Activated CD4-positive, alpha-beta T cell treated with anti-CD3 and anti-CD28 coated beads, Interleukin-10, Interleukin-2, amounts not matched to agents 100 ng/mL and 50 ng/mL, durations not matched to agents 16 hours and 8 hours (primary cell): ENCODE measurements at regions not wholly inside any gene's neighbourhood (a gene's known extent, or its start where the extent isn't known, plus 50 kb on each side); places are given as distances from the start of the nearest gene placed in this dataset.
"Not testable (repeated sequence)": the region's sequence is repeated elsewhere in the genome, so short reads cannot be mapped to it uniquely, and the experiment has no call there.

ENCODE experiments used
- DNase-seq: peaks from one replicate; pipeline ENCODE4 v3.0.0-alpha.2; 2020

GRCh38 chr7:131932271-131932670, 375.8 kb upstream of the PODXL start:
- DNase-seq, result no peak

GRCh38 chr7:131931370-131931769, 374.9 kb upstream of the PODXL start:
- no peak for DNase-seq

GRCh38 chr7:131929632-131930031, 373.2 kb upstream of the PODXL start:
- DNase-seq, result no peak

GRCh38 chr7:131927770-131928423, 371.5 kb upstream of the PODXL start:
- DNase-seq, result no peak

GRCh38 chr7:131925636-131926035, 369.2 kb upstream of the PODXL start:
- no peak for DNase-seq

GRCh38 chr7:131924857-131925256, 368.4 kb upstream of the PODXL start:
- no peak for DNase-seq

- not testable (repeated sequence) for DNase-seq
Observed at GRCh38 chr7:131922948-131923347, 366.5 kb upstream of the PODXL start.

GRCh38 chr7:131921016-131921415, 364.6 kb upstream of the PODXL start:
- DNase-seq, result no peak

- DNase-seq, result no peak
Observed at GRCh38 chr7:131919920-131920709, 363.7 kb upstream of the PODXL start.

GRCh38 chr7:131911112-131911511, 354.7 kb upstream of the PODXL start:
- no peak for DNase-seq

GRCh38 chr7:131909151-131909768, 352.8 kb upstream of the PODXL start:
- no peak for DNase-seq

- no peak for DNase-seq
Observed at GRCh38 chr7:131908714-131909113, 352.3 kb upstream of the PODXL start.

- DNase-seq, result no peak
Observed at GRCh38 chr7:131905471-131905973, 349.1 kb upstream of the PODXL start.

GRCh38 chr7:131904760-131905327, 348.4 kb upstream of the PODXL start:
- no peak for DNase-seq

GRCh38 chr7:131903315-131903714, 346.9 kb upstream of the PODXL start:
- DNase-seq, result no peak

- no peak for DNase-seq
Observed at GRCh38 chr7:131900785-131901287, 344.4 kb upstream of the PODXL start.

- no peak for DNase-seq
Observed at GRCh38 chr7:131899271-131900030, 343.0 kb upstream of the PODXL start.

- DNase-seq, result peak; percentile 54
Observed at GRCh38 chr7:131898418-131898817, 342.0 kb upstream of the PODXL start.

GRCh38 chr7:131897790-131898165, 341.4 kb upstream of the PODXL start:
- no peak for DNase-seq

GRCh38 chr7:131897016-131897789, 340.8 kb upstream of the PODXL start:
- DNase-seq, result no peak

- no peak for DNase-seq
Observed at GRCh38 chr7:131896165-131896863, 339.9 kb upstream of the PODXL start.
